ENCODE measurements at regions not wholly inside any gene's neighbourhood (a gene's known extent, or its start where the extent isn't known, plus 50 kb on each side); places are given as distances from the start of the nearest gene placed in this dataset.

- no peak for DNase-seq
These were observed 51.4 kb upstream of the KANK4 start for GRCh38 chr1:62370594-62370993.

DNA sequence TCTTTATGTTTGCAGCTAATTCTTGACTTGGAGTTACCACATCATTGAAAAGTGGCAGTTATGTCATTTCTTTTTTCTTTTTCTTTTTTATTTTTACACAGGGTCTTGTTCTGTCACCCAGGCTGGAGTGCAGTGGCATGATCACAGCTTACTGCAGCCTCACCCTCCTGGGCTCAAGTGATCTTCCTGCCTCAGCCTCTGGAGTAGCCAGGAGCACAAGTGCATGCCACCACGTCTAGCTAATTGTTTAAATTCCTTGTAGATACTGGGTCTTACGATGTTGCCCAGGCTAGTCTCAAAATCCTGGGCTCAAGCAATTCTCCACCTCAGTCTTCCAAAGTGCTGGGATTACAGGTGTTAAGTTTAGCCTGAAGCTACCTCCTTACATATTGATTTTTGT, 52.1 kb upstream of the KANK4 start:
- no peak for DNase-seq

- no peak for DNase-seq
These were observed 54.0 kb upstream of the KANK4 start for GRCh38 chr1:62373221-62373620.

DNA sequence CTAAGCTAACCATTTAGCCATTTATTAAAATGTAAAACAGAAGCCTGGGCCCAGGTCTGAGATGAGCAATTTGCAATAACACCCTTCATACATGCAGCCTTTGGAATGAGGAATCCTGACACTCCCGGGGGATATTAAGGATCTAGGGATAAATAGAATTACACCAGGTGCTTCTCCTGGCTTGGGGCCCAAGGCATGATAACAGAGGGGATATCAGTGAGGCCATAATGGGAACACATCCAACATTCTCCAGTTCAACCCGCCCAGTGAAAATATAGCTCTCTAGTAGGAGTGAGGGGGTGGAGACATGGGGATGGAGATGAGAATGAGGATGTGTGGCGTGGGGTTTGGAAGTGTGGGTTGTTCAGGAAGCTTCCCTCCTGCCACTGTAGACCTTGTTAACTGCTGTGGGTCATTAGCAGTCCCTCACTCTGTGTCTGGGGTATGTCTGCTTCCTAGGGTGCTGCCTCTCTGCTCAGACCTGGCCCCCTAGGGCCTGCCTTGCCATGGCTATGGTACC, 57.9 kb upstream of the KANK4 start:
- no peak for DNase-seq

DNA sequence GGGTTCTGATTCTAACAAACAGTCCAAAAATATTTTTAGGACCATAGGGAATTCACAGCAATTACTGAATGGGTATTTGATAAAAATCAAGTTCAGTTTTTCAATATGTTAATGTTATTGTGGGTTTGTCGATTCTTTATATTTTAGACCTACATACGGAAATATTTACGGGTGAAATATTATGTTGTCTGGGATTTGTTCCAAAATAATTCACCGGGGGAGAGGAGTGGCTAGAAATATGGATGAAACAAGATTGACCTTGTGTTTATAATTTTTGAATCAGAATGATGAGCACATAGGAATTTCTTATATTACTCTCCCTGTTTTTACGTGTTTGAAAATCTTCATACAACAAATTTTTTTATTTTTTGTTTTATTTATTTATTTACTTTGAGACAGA, 56.7 kb upstream of the USP1 start:
- DNase-seq, result no peak

DNA sequence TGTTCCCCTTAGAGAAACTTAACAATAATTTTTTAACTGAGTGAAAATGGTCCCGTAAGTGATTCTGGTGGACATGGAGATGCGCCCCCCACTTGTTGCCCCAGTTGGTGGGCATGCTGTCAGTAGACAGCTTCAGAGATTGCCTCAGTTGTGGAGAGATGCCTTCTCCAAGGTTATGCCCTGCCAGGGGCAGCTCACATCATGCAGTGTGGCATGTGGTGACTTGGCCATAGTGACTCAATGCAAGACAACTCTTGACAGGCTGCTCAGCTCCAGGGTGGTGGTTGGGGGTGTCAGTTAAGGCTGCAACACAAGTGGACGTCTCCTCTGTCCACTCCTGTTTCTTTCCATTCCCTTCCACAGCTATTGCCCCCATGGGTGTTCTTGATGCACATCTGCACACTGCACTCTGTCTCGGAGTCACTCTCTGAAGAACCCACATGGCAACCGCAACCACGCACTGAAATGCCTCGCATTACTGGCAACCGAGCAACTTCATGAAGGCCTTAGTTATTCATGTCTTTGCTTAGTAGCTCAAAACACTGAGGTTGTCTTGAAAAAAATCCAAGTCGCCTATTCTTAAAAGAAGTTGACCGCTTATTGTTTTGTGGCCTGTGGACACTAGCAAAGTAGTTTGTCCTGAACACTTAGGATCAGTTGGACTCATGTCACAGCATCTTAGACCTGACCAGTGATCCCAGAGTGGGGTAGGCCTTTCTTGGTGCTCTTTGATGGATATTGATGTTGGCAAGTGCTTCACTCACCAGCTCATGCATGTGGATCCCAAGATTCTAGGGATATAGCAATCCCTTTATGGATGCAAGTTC, 54.8 kb upstream of the USP1 start:
- no peak for DNase-seq

- no peak for DNase-seq
These were observed 54.2 kb upstream of the USP1 start for GRCh38 chr1:62382658-62382955.

DNA sequence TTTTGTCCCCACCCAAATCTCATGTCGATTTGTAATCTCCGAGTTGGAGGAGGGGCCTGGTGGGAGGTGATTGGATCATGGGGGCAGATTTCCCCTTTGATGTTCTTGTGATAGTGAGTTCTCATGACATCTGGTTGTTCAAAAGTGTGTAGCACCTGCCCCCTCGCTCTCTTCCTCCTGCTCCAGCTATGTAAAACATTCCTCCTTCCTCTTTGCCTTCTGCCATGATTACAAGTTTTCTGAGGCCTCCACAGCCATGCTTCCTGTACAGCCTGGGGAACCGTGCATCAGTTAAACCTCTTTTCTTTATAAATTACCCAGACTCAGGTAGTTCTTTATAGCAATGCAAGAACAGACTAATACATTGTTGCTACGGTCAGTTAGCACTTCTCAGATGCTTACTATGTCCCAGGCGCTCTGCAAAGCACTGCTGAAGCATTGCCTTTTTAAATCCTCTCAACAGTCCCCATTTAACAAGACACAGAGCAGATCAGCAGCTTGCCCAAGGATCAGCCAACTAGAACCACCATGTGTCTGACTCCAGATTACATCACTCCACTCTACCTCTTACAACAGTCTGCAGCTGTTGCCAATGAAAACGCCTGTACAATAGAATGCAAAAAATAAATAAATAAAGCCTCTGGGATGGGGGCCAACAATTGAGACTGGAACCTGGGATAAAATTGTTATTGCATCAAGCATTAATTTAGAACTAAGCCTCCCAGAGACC, 52.4 kb upstream of the USP1 start:
- peak; percentile 65 for DNase-seq

DNA sequence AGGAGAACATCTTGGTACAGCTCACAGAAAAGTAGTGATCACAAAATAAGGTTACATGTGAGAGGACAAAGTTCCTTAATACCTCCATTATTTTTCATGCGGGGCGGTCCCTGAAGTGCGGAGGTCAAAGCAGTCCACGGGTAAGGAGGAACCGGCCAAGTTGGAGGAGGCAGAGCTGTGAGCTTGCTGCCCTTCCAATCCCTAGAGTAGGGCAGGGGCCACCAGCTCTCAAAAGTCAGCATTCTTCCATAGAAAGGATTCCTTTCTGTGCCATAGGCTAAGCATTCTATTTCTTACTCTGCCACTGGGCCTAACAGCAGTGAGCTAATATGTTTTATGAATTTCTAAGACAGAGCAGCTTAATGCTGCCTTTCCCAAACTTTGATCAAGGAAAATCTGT, 50.9 kb upstream of the USP1 start:
- DNase-seq, result no peak

GRCh38 chr1:62386351-62387121, 50.3 kb upstream of the USP1 start:
- no peak for DNase-seq

All from hindlimb muscle (tissue), 1 donor.